GM12878 (cell line): ENCODE measurements at regions not wholly inside any gene's neighbourhood (a gene's known extent, or its start where the extent isn't known, plus 50 kb on each side); places are given as distances from the start of the nearest gene placed in this dataset.

Experiments
- ATAC-seq: fragments of 200-7000 bp; cut with Tn5 transposase; 3 replicates; pipeline ENCODE4 v1.9.1; 2020; ENCODE audit warnings: mild to moderate bottlenecking, moderate library complexity
- BruUV-seq: library from RNA; stranded (reverse); fragments of 400-500 nt; replicated peaks from 2 replicates; lab custom pipeline; 2021; lab: Mats Ljungman, UMichigan
- CTCF ChIA-PET: fragments of 300-600 bp; sonication (Branson Sonifier 250); formaldehyde crosslinking; extraction: SDS; loops from one replicate; lab custom pipeline; 2021; ENCODE audit warnings: inconsistent platforms; lab: Yijun Ruan, JAX
- POLR2A ChIA-PET: fragments of 350-600 bp; formaldehyde crosslinking; extraction: SDS; loops from one replicate; lab custom pipeline; 2021; ENCODE audit warnings: inconsistent platforms; lab: Charles Lee
- RAD21 ChIA-PET: fragments of 300-600 bp; sonication (Branson Sonifier 250); formaldehyde crosslinking; loops from one replicate; lab custom pipeline; 2023; ENCODE audit warnings: antibody characterized with exemption; ENCODE audit not compliant: unreplicated experiment; lab: Charles Lee
- SMC1A ChIA-PET: fragments of 300-600 bp; sonication (Branson Sonifier 250); formaldehyde crosslinking; loops from one replicate; lab custom pipeline; 2023; ENCODE audit not compliant: unreplicated experiment, uncharacterized antibody; lab: Charles Lee
- DNase-seq: peaks from one replicate; pipeline ENCODE4 v3.0.0-alpha.2; 2011; ENCODE audit warnings: low read depth, low spot score
- FAIRE-seq: peaks from 3 replicates; lab custom pipeline; 2011; peaks lifted over from hg19 to GRCh38; lab: Jason Lieb, UNC
- H2AFZ ChIP-seq: 2 replicates; pipeline ENCODE4 v1.6.0; 2011; ENCODE audit warnings: low read depth, low read length, control low read depth; ENCODE audit not compliant: control insufficient read depth
- H3K27ac ChIP-seq: 2 replicates; pipeline ENCODE4 v1.5.1; 2011; ENCODE audit warnings: control low read depth; ENCODE audit not compliant: control insufficient read depth, insufficient read depth
- H3K27me3 ChIP-seq, 2 experiments: replicated peaks in 1 of 2; 2 replicates each; pipeline versions ENCODE4 v1.6.0 to v1.6.1; 2011; ENCODE audit warnings: low read length in 1 of 2; ENCODE audit not compliant: control insufficient read depth in 2 of 2, insufficient read depth in 2 of 2
- H3K36me3 ChIP-seq, 2 experiments: 2 replicates each; pipeline ENCODE4 v1.5.1; 2011; ENCODE audit warnings: low read length in 1 of 2; ENCODE audit not compliant: control insufficient read depth in 2 of 2, insufficient read depth in 2 of 2
- H3K4me1 ChIP-seq: 2 replicates; pipeline ENCODE4 v1.6.1; 2011; ENCODE audit warnings: mild to moderate bottlenecking, low read length, moderate library complexity, mixed read lengths; ENCODE audit not compliant: control insufficient read depth, insufficient read depth
- H3K4me2 ChIP-seq: 2 replicates; pipeline ENCODE4 v1.6.0; 2011; ENCODE audit warnings: control low read depth; ENCODE audit not compliant: control insufficient read depth, insufficient read depth
- H3K4me3 ChIP-seq: fragments of 200-600 bp; sonication (generic); 2 replicates; pipeline ENCODE4 v1.5.1; 2016
- H3K79me2 ChIP-seq: 2 replicates; pipeline ENCODE4 v1.6.0; 2011; ENCODE audit warnings: low read length; ENCODE audit not compliant: control insufficient read depth, insufficient read depth
- H3K9ac ChIP-seq: 2 replicates; pipeline ENCODE4 v1.8.0; 2011; ENCODE audit warnings: low read length, control low read depth, mixed read lengths; ENCODE audit not compliant: control insufficient read depth, insufficient read depth
- H3K9me3 ChIP-seq: replicated peaks from 3 replicates; pipeline ENCODE4 v1.5.1; 2011; ENCODE audit warnings: mild to moderate bottlenecking, low read length; ENCODE audit not compliant: control insufficient read depth, insufficient read depth
- H4K20me1 ChIP-seq: 2 replicates; pipeline ENCODE4 v1.6.0; 2011; ENCODE audit not compliant: control insufficient read depth, insufficient read depth
- ATF3 ChIP-seq: IDR thresholded peaks from 2 replicates; pipeline ENCODE4 v1.6.1; 2011; ENCODE audit warnings: low read depth, mild to moderate bottlenecking, low read length, moderate library complexity, borderline replicate concordance; ENCODE audit errors: extremely low read depth
- BCL3 ChIP-seq: IDR thresholded peaks from 2 replicates; pipeline ENCODE4 v1.6.1; 2011; ENCODE audit warnings: borderline replicate concordance, low read depth, mild to moderate bottlenecking, moderate library complexity, low read length; ENCODE audit not compliant: insufficient read depth, poor library complexity, severe bottlenecking
- EGR1 ChIP-seq, 2 experiments: IDR thresholded peaks; 1 replicate in 1 of 2; 2 replicates in 1 of 2; pipeline ENCODE4 v1.6.1; 2011 to 2012; ENCODE audit warnings: low read depth in 2 of 2, low read length in 2 of 2, borderline replicate concordance in 1 of 2, mild to moderate bottlenecking in 1 of 2, moderate library complexity in 1 of 2
- FOXK2 ChIP-seq: fragments of 450-650 bp; IDR thresholded peaks from 2 replicates; pipeline ENCODE4 v1.6.1; 2017; ENCODE audit warnings: mild to moderate bottlenecking, moderate library complexity
- FOXM1 ChIP-seq: IDR thresholded peaks from 2 replicates; pipeline ENCODE4 v1.6.1; 2012; ENCODE audit warnings: low read depth, mild to moderate bottlenecking, inconsistent platforms, low read length, moderate library complexity
- IRF4 ChIP-seq: IDR thresholded peaks from 2 replicates; pipeline ENCODE4 v1.6.1; 2011; ENCODE audit warnings: low read depth, low read length
- JUND ChIP-seq: IDR thresholded peaks from 2 replicates; pipeline ENCODE4 v1.6.1; 2012; ENCODE audit warnings: low read depth, mild to moderate bottlenecking, low read length, improper control_type of control experiment, moderate library complexity
- MLLT1 ChIP-seq: fragments of 450-650 bp; IDR thresholded peaks from 2 replicates; pipeline ENCODE4 v1.6.1; 2016; ENCODE audit warnings: mild to moderate bottlenecking
- PKNOX1 ChIP-seq: fragments of 450-650 bp; IDR thresholded peaks from 2 replicates; pipeline ENCODE4 v1.6.1; 2016; ENCODE audit warnings: mild to moderate bottlenecking
- PRDM15 ChIP-seq: fragments of 450-650 bp; formaldehyde crosslinking; IDR thresholded peaks from 2 replicates; pipeline ENCODE4 v1.4.0; 2020; ENCODE audit warnings: mild to moderate bottlenecking, moderate library complexity
- RAD21 ChIP-seq: IDR thresholded peaks from 2 replicates; pipeline ENCODE4 v1.6.1; 2011; ENCODE audit warnings: mild to moderate bottlenecking, low read depth, low read length, moderate library complexity; ENCODE audit not compliant: insufficient read depth
- RAD51 ChIP-seq: fragments of 450-650 bp; IDR thresholded peaks from 2 replicates; pipeline ENCODE4 v1.6.1; 2016; ENCODE audit warnings: moderate library complexity, mild to moderate bottlenecking, inconsistent platforms
- SIX5 ChIP-seq: IDR thresholded peaks from 2 replicates; pipeline ENCODE4 v1.6.1; 2011; ENCODE audit warnings: mild to moderate bottlenecking, low read depth, low read length, moderate library complexity; ENCODE audit not compliant: severe bottlenecking
- SMAD5 ChIP-seq: IDR thresholded peaks from 2 replicates; pipeline ENCODE4 v1.6.1; 2016; ENCODE audit warnings: antibody characterized with exemption, low read depth
- SREBF1 ChIP-seq: IDR thresholded peaks from 2 replicates; pipeline ENCODE4 v1.6.1; 2012; ENCODE audit warnings: mild to moderate bottlenecking, low read length
- STAT1 ChIP-seq: fragments of 450-650 bp; conservative IDR thresholded peaks from 2 replicates; pipeline ENCODE4 v1.6.1; 2014; ENCODE audit warnings: antibody characterized with exemption, mild to moderate bottlenecking
- ZBED1 ChIP-seq: IDR thresholded peaks from 2 replicates; pipeline ENCODE4 v1.6.1; 2016; ENCODE audit warnings: borderline replicate concordance
- in situ Hi-C: fragments of 300-500 bp; cut with MboI; formaldehyde crosslinking; loops from 9 replicates; pipeline ENCODE4 v1.14.3; 2018; ENCODE audit warnings: mixed read lengths
- intact Hi-C: fragments of 100-400 bp; cut with micrococcal nuclease; formaldehyde crosslinking; loops from one replicate; pipeline ENCODE4 v1.14.2; 2022; ENCODE audit not compliant: unreplicated experiment

GRCh38 chrX:139299309-139299708, 231.2 kb upstream of the F9 start:
- Histone ChIP-seq H4K20me1 (no peaks in the 10 kb centered on the region), H3K36me3 (no peaks in the 10 kb centered on the region), H3K27me3 (no peaks in the 10 kb centered on the region), H3K4me3 (no peak overlapping the region), H3K79me2 (no peaks in the 10 kb centered on the region), H2AFZ (no peak overlapping the region), H3K4me1 (no peaks in the 10 kb centered on the region), H3K27ac (no peak overlapping the region), H3K9ac (no peak overlapping the region), H3K4me2 (no peak overlapping the region), H3K9me3 (no peaks in the 10 kb centered on the region)
- RAD21 ChIA-PET = no interaction called here
- FAIRE-seq = no peak
- SMC1A ChIA-PET = no interaction called here
- in situ Hi-C loops = no loop called here
- DNase-seq = no peak
- no TSS peak for BruUV-seq
- no peak for ATAC-seq
- intact Hi-C loops = no loop called here
- CTCF ChIA-PET = no interaction called here
- POLR2A ChIA-PET = no interaction called here
- TF ChIP-seq MLLT1 = no peak
- no peak for TF ChIP-seq RAD51
- no peak for TF ChIP-seq SREBF1
- no peak for TF ChIP-seq BCL3
- TF ChIP-seq SMAD5 = no peak
- TF ChIP-seq SIX5 = no peak
- TF ChIP-seq FOXM1 = no peak
- no peak for TF ChIP-seq EGR1 (IDR thresholded peaks at IDR 0.05; ENCODE audit: borderline replicate concordance in 1 of 2, low read depth in 2 of 2, low read length in 2 of 2)
- no peak for TF ChIP-seq IRF4
- TF ChIP-seq JUND = no peak
- TF ChIP-seq FOXK2 = no peak
- no peak for TF ChIP-seq ZBED1
- no peak for TF ChIP-seq STAT1
- no peak for TF ChIP-seq PKNOX1
- TF ChIP-seq RAD21 = no peak
- no peak for TF ChIP-seq PRDM15
- TF ChIP-seq ATF3 = no peak
